HG02938 (cell line): ENCODE measurements at regions not wholly inside any gene's neighbourhood (a gene's known extent, or its start where the extent isn't known, plus 50 kb on each side); places are given as distances from the start of the nearest gene placed in this dataset.

Experiments
- ATAC-seq: cut with Tn5 transposase; IDR thresholded peaks from one replicate; pipeline ENCODE4 v1.9.1; 2021; ENCODE audit warnings: mild to moderate bottlenecking, moderate library complexity; ENCODE audit not compliant: unreplicated experiment

DNA sequence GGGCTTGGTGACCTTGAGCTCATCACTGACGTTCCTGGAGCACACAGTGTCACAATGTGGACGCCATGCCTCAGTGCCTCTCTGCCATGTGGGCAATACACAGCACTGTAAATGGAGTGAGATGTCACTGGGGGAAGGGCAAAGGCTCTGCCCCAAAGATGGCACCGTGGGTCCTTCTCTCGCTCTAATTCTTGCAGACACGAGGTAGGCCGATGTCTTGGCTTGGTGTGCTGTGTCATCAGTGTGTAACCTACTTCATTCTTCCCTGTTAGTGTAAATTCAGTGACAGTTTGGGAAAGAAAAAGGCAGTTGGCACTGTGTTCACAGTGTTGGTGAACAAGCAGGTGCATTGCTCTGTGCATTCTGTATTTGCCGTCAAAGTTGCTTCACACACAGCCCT, 309.3 kb upstream of the MYT1L start:
- ATAC-seq = no peak

DNA sequence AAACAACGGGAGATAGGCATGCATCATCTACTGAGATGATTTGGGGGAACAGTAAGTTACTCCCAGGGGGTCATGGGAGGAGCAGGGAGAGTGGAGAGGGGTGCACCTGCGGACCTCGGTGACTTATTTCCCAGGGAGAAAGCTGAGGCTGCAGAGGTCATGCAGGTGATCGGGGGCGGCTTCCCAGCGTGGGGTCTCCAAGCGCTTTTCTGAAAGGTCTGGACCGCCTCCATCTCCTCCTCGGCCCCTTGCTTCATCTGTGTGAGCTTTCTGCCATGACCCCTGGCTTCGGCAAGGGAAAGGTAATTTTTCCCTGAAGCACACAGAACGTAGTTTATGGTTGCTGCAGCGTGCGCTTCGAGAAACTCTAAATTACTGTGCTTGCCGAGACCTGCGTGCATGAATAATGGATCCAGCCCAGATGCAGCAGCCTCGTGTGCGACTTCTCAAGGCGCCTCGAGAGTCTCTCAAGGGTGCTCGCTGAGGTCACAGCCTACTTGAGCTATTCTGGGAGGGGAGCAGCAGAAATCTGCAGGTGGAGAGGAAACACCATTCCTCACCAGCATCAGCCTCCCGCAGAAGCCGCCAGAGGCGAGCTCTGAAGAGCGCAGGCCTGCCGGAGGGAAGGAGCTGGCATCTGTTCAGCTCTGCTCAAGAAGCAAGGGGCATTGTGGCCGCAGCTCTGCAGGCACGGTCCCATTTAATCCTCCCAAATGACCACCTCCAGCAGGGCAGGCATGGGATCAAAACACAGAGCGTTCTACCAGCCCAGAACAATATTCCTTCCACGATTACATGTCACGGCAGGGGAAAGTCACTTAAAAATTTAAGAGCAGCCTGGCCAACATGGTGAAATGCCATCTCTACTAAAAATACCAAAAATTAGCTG, 308.4 kb upstream of the MYT1L start:
- no peak for ATAC-seq

DNA sequence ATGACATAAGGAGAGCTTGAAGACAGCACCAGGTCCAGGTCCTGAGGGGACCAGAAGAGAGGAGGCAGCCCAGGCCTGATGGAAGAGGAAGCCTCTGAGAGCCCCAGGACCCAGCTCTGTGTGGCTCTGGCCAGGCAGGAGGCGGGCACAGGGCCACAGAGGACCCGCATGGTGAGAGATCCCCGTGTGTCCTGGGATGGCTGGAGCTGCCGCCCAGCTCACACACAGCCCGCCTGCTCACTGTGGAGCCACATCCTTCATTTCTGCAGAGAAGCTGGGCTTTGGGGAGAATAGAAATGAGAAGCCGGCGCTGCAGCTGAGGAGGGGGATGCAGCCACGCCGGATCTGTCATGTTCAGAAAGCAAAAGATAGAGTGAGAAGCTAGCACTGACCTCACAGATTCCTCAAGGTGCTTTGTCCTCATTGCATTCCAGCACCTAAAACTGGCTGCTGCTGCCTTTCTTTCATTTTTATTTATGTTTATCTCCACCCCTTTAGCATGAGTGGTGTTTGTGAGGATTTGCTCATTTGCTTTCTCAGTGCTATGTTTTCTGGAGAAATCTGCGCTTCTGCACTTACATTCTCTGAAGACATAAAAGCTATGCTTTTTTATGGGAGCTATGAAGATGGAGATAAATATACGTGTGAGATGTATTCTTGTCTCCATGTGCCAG, 307.6 kb upstream of the MYT1L start:
- ATAC-seq = no peak

DNA sequence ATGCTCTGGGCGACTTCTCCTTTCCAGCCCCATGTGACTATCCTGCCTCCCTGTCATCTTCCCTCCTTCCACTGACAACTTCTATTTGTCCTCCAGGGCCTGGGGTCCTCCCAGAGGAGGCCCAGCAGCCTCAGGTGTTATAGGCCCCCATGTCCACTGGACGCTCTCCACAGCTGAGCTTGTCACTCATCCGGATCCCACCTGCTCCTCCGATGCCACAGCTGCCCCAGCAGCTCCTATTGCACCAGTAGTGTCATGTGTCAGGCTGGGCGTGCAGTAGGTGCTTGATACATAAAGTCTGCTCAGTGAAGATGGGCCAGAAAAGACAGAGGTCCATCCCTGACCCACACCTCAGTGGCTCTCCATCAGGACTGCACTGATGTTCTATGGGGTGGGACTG, 305.7 kb upstream of the MYT1L start:
- no peak for ATAC-seq

DNA sequence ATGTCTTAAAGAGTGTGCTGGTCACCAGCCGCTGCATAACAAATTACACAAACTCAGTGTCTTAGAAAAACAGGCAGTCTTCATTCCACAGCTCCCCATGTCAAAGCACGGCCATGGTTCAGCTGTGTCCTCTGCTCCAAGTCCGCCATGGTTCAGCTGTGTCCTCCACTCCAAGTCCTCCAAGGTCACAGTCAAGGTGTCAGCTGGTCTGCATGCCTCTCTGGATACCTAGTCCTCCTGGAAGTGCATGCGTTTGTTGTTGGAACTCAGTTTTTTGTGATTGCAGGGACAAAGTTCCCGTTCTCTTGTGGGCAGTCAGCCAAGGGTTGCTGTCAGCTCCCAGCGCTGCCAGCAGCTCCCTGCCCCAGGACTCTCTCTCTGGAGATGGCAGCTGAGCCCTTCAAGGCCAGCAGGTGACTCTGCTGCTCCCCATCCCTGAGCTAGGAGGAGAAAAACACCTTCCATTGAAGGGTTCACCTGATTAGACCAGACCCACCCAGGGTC, 304.0 kb upstream of the MYT1L start:
- ATAC-seq = no peak

DNA sequence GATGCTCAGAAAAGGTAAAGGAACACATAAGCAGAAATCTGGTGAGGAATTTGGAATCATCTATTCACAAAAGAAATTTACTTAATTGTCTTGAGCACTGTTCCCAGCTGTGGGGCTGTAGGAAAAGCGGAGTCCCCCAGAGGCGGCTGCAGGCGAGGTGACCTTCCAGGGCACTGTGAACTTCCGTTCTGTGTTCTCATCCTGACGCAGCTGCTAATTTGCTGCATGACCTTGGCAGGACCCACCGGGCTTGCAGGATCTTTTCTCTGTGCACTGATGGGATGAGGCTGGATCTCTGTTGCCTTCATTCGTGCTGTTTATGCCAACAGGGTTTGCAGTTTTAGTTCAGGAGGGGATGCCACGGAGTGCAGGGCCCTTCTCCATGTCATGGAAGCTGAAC, 301.9 kb upstream of the MYT1L start:
- ATAC-seq = no peak

DNA sequence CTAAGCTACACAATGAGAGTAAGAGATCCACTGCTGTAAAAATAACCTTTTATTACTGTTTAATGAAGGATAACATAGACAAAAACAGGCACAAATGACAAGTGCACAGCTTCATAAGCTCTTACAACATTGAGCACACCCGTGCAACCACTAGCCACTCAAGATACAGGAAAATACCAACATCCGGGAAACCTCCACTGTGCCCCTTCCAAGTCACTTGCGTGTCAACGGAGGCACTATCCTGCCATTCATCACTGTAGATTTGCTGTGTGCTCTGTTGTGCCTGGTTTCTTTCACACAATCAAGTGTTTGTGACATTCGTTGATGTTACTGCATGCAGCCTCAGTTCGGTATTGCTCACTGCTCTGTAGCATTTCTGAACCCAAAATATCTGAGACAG, 292.9 kb upstream of the MYT1L start:
- no peak for ATAC-seq

DNA sequence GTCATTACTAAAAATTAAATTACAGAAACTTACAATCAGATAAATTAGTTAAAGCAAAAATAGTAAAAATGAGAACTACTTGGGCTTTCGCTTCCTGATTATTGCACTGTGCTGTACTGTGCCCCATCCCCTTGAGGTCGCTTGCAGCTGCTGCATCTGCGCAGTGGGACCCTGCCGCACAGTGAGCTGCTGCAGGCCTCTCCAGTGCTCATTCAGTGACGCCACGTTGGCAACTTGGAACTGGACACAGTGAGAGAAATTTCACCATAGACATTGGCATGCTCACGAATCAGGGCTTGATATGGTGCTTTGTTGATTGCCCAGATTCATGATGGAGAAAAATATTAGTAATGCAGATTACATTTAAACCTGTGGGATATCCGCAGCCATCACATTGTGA, 290.8 kb upstream of the MYT1L start:
- ATAC-seq = no peak

DNA sequence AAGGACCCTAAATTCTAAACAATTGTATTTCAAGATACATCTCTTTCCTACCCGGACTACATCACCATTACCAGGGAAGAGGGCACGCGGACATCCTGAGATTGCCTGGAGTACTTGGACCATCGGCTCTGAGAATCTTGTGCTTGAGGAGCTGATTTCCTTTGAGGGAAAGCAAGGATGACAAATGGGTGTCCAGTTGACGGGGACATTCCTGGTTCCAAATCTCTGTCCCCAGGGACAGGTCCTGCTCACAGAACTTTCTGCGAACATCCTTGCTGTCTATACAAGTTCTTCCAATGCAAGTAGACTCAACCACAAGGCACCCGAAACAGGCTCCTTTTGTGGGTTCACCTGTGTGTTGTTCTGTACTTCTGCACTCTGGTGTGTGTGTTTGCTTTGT, 289.5 kb upstream of the MYT1L start:
- ATAC-seq = no peak

DNA sequence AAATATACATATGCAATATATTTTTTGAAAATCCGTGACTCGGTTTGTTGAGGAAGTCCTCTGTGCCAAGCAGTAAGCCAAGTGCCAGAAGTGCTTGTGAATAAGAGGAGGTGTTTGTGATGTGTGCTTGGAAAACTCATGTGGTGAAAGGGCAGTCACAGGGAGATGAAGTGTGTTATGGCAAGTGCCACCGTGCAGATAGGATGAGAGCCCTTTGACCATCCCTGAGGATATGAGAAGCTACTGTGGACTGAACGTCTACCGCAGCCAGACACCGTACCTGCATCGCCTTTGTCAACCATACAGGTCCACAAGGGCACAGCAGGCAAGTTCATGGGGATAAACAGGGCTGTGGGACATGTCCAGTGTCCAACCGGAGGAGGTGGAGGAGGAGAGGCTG, 288.9 kb upstream of the MYT1L start:
- no peak for ATAC-seq

DNA sequence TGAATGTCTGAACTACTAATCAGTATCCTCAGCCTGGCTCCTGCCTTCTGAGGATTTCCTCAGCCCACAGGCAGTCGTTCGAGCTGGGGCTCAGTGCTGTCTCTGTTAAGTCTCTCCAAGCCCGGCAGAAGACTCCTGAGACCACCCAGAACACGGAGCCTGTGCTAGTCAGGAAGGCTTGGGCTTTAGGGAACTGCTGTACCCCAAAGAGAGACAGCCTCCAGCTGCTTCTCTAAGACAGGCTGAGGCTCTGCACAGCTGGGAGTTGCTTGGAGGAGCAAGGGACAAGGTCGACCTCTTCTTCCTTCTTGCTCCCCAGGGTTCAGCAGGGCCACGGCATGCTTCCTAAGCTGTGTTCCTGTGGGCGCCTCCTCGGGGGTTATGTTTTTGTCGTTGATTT, 283.4 kb upstream of the MYT1L start:
- ATAC-seq = no peak

DNA sequence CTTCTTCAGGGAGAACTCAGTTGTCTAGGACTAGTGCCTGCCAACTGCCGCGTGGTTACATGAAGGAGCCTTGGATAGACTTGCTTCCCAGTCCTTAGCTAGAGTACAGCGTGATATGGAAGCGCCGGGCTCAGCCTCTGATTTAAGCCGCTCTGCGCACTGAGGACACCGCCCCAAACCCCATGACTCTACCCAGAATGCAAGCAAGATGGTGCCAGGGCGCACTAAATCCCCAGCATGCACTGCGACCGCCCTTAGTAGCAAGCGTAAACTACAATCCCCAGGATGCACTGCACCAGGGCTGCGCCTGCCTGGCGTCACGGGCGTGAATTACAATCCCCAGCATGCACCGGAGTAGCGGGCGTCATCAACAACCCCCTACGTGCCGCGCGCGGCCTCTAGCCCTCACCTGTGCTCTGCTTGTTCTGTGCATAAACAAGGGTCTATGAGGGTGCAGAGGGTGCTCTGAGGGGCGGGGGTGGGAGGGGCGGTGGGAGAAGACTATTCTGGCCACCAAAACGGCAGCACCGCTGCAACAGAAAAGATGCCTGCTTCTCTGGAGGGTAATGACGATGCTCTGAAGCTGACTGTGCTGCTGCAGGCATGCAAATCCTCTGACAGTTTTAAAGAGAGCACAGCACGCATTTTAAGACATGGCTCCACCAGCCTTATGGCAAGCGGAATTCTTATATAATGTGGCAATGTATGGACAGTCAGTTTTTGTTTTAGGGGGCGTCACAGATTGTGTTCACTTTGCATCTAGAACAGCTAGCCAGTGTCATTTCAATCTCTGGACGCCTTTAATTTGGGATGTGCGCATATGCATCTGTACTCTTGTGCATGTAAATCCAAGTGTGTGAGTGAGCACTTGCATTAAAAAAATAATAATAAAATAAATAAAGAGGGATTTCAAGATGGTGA, 282.5 kb upstream of the MYT1L start:
- peak; percentile 100 for ATAC-seq

DNA sequence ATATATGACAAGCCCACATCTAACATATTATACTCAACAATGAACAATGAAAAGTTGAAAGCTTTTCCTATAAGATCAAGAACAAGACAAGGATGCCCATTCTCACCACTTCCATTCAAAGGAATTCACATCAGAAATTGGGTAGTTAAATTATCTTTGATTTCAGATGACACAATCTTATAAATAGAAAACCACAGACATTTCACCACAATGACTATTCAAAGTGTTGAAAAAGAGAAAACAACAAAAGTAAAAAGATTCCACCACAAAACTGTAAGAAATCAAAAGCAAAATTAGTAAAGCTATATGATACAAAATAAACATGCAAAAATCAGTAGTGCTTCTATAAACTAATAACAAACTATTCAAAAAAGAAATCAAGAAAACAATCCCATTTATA, 279.7 kb upstream of the MYT1L start:
- no peak for ATAC-seq

DNA sequence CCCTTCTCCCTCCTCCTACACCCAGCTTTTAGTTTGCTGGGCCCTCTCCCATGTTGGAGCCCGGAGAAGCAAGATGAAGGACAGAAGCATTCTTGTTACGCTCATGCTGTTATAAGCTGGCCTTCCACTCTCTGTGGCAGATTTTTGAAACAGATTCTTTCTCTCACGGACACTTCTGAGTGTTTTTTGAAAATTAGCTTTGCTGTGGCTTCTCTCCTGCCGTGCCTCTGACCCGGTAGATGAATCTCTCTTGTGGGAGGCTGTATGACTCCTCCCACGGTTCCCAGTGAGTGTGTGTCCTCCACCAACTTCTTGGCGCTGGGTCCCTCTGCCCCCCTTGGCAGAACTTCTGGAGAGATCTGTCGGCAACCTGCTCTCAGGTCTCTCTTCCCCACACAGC, 269.3 kb upstream of the MYT1L start:
- ATAC-seq = no peak

DNA sequence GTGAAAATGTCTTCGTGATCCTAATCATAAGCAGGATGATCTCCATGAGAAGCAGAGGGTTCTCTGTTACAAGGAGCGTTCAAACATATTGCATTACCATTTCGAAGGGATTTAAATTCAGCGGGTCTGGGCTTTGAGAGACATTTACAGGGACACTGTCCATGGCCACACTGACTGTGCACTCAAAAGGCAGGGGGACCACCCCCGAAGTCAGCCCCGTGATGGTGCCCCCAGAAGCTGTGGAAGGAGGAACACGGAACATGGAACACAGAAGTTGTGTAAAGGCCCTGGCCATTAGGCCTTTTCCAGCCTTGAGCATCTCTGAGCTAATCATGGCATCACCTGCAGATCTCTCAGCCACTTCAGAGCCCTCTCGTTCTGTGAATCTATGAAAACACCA, 268.4 kb upstream of the MYT1L start:
- ATAC-seq = no peak

DNA sequence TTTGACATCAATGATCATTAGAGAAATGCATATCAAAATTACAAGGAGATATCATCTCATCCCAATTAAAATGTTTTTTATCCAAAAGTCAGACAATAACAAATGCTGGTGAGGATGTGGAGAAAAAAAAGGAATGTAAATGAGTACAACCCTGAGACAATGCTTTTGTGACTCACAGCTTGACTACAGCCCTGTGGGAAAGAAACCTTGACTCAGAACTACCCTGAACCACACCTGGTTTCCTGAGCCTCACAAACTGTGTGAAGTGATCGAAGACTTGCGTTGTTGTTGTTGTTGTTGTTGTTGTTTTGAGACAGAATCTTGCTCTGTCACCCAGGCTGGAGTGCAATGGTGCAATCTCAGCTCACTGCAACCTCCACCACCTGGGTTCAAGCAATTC, 266.6 kb upstream of the MYT1L start:
- ATAC-seq = no peak

DNA sequence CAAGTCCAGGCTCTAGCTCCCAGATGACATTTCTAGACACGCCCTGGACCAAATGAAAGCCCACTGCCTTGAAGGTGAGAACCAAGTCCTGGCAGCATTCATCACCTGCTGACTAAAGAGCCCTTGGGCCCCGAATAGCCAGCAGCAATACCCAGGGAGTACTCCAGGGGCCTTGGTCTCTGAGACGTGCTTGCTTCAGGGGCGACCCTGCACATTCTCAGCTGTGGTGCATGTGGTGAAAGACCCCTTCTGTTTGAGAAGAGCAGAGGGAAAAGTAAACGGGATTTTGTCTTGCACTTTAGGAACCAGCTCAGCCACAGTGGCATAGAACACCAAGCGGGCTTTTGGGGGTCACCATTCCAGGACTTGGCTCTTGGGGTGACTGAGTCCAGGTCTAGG, 260.5 kb upstream of the MYT1L start:
- ATAC-seq = no peak

DNA sequence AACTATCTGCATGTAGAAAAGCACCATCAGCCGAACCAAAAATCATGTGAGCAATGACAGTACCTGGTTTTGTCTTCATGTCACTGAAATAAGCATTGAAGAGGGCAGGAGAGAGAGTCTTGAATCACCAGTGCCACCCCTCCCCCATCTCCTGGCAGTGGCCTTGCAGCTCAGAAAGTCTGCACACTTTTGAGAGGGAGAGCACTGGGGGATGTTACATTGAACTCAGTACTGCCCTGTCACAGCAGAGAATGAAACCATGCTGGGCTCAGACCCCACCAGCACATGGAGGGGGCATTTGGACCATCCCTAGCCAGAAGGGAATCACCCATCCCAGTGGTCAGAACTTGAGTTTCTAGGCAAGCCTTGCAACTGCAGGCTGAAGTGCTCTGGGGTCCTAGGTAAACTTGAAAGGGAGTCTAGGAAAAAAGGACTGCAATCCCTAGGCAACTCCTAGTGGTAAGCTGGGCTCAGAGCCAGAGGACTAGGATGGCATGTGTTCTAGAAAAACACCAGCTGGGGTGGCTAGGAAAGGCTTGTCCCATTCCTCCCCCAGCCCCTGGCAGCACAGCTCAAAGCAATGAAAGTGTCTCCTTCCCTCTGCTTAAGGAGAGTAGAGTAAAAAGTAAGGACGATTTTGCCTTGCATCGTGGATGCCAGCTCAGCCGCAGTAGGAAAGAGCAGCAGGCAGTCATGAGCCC, 259.9 kb upstream of the MYT1L start:
- ATAC-seq = no peak

DNA sequence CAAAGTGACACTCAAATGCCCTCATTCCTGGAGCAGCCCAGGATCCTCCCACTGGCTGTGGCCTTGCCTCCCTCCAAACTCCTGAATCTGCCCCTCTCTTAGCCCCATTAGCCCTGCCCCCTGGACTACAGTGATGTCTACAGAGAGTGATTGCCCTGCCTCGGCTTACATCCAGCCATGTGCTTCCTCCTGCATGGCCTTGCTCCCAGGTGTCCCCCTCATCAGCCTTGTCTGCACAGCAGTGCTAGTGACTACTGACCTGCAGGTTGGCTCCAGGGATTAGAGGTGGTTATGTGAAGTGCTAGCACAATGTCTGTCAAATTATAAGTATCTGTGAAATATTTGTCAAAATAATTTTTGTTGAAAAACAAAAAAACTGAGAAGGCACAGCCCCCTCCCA, 259.1 kb upstream of the MYT1L start:
- ATAC-seq = no peak

DNA sequence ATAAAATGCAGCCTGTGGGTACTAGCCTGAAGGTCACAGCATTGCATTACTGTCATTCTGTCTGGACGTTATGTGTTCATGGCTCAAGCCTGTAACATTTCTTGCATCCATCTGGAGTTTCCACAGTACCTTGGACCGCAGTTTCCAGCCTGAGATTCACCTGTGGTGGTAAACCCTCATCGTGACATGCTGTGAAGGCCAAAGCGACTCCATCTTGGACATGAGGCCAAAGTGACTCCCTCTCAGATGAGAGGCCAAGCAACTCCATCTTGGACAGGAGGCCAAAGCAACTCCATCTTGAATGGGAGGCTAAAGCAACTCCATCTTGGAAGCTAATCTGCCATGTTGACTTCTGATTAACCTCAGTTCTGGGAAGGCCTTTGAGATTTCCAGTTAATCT, 257.7 kb upstream of the MYT1L start:
- no peak for ATAC-seq

DNA sequence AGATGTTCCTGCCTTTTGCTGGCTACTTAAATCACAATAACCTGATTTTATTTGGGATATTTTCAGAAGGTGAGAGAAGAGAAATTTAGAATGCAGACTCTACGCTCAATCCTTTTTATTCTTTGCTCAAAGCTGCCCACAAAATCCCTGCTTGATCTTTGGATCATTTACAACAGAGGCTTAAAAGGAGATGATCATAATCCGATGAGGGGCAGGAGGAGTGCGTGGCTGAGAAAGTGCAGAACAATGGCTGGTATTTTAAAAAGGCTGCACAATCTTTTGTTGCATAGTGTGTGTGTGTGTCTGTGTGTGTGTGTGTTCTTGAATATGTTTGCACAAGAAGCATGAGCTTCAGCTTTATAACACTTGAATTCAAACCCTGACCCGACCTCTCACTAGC, 256.3 kb upstream of the MYT1L start:
- ATAC-seq = no peak
